Gastrocnemius medialis (tissue), 4 donors: ENCODE measurements at regions not wholly inside any gene's neighbourhood (a gene's known extent, or its start where the extent isn't known, plus 50 kb on each side); places are given as distances from the start of the nearest gene placed in this dataset.

Experiments used
- POLR2A ChIP-seq, 2 donors: fragments of 450-650 bp; IDR thresholded peaks; one replicate each; pipeline ENCODE4 v1.6.1; 2017; ENCODE audit warnings: antibody characterized with exemption in 2 of 2, mild to moderate bottlenecking in 2 of 2, moderate library complexity in 2 of 2
- TF ChIP-seq, protein P1 (sequence below), 5 experiments: fragments of 450-650 bp in 3 of 5; fragments of 200-600 bp in 2 of 5; sonication (generic) in 2 of 5; IDR thresholded peaks in 4 of 5; conservative IDR thresholded peaks in 1 of 5; 1 replicate in 4 of 5; 2 replicates in 1 of 5; pipeline ENCODE4 v1.5.1; 2016 to 2019; ENCODE audit warnings: antibody characterized with exemption in 5 of 5, mild to moderate bottlenecking in 3 of 5, moderate library complexity in 3 of 5

DNA sequence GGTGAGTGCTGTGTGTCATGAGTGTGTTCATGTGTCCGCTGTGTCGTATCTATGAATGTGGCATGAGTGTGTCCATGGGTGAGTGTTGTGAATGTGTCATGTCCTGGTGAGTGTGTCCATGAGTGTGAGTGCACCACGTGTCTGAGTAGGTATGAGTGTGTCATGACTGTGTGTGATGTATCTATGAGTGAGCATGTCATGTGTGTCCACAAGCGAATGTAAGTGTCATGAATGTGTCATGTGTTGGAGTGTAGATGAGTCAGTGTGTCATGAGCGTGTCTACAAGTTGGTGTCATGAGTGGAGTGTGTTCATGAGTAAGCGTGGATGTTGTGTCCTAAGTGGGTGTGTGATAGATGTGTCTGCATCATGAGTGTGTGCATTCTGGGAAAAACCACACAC lies 129.4 kb downstream of the TUBA3C start:
- no peak for TF ChIP-seq POLR2A (IDR thresholded peaks at IDR 0.05)
- TF ChIP-seq, protein P1, sequence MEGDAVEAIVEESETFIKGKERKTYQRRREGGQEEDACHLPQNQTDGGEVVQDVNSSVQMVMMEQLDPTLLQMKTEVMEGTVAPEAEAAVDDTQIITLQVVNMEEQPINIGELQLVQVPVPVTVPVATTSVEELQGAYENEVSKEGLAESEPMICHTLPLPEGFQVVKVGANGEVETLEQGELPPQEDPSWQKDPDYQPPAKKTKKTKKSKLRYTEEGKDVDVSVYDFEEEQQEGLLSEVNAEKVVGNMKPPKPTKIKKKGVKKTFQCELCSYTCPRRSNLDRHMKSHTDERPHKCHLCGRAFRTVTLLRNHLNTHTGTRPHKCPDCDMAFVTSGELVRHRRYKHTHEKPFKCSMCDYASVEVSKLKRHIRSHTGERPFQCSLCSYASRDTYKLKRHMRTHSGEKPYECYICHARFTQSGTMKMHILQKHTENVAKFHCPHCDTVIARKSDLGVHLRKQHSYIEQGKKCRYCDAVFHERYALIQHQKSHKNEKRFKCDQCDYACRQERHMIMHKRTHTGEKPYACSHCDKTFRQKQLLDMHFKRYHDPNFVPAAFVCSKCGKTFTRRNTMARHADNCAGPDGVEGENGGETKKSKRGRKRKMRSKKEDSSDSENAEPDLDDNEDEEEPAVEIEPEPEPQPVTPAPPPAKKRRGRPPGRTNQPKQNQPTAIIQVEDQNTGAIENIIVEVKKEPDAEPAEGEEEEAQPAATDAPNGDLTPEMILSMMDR (IDR thresholded peaks at IDR 0.05 in 4 of 5, conservative IDR thresholded peaks at IDR 0.05 in 1 of 5), result no peak
